HEK293 (cell line): ENCODE measurements at regions not wholly inside any gene's neighbourhood (a gene's known extent, or its start where the extent isn't known, plus 50 kb on each side); places are given as distances from the start of the nearest gene placed in this dataset.

Experiments
- CTCF ChIA-PET: fragments of 350-600 bp; formaldehyde crosslinking; extraction: SDS; loops from one replicate; lab custom pipeline; 2021; ENCODE audit warnings: antibody characterized with exemption; lab: Yijun Ruan, JAX
- POLR2A ChIA-PET: fragments of 300-600 bp; formaldehyde crosslinking; extraction: SDS; loops from one replicate; lab custom pipeline; 2020; ENCODE audit warnings: antibody characterized with exemption, inconsistent platforms; lab: Yijun Ruan, JAX
- H3K27ac ChIP-seq: fragments of 200-500 bp; sonication (Bioruptor generic); 2 replicates; pipeline ENCODE4 v1.5.1; 2014; ENCODE audit warnings: low read depth, low read length, control low read depth, inconsistent platforms; ENCODE audit errors: extremely low read depth
- H3K36me3 ChIP-seq, 2 experiments: fragments of 200-500 bp in 1 of 2; sonication (Bioruptor generic) in 1 of 2; 1 replicate in 1 of 2; 2 replicates in 1 of 2; pipeline ENCODE4 v1.5.1; 2014 to 2017; ENCODE audit warnings: inconsistent platforms in 2 of 2, low read length in 2 of 2; ENCODE audit not compliant: control insufficient read depth in 2 of 2, insufficient read depth in 1 of 2
- H3K4me1 ChIP-seq: fragments of 200-500 bp; sonication (Bioruptor generic); 2 replicates; pipeline ENCODE4 v1.5.1; 2014; ENCODE audit warnings: mild to moderate bottlenecking, low read length, inconsistent platforms; ENCODE audit not compliant: control insufficient read depth, insufficient read depth
- H3K4me3 ChIP-seq: 2 replicates; pipeline ENCODE4 v1.5.1; 2011; ENCODE audit warnings: low read depth, mild to moderate bottlenecking, control low read depth, low read length, moderate library complexity
- H3K9me3 ChIP-seq: fragments of 200-500 bp; sonication (Bioruptor generic); 2 replicates; pipeline ENCODE4 v1.5.1; 2014; ENCODE audit warnings: low read depth, low read length, inconsistent platforms; ENCODE audit not compliant: control insufficient read depth, insufficient read depth
- EGR2 ChIP-seq: fragments of 450-650 bp; formaldehyde crosslinking; IDR thresholded peaks from 2 replicates; pipeline ENCODE4 v1.5.1; 2016; ENCODE audit warnings: low read depth, missing biosample characterization, missing genetic modification characterization
- ELK4 ChIP-seq: IDR thresholded peaks from 2 replicates; pipeline ENCODE4 v1.6.1; 2011; ENCODE audit warnings: mild to moderate bottlenecking, low read depth, low read length, borderline replicate concordance
- KLF10 ChIP-seq: fragments of 450-650 bp; IDR thresholded peaks from 2 replicates; pipeline ENCODE4 v1.5.1; 2018; ENCODE audit warnings: missing biosample characterization, mild to moderate bottlenecking, missing genetic modification characterization
- REPIN1 ChIP-seq: fragments of 450-650 bp; formaldehyde crosslinking; IDR thresholded peaks from 2 replicates; pipeline ENCODE4 v1.5.1; 2017; ENCODE audit warnings: missing biosample characterization, missing genetic modification characterization, low read depth
- SP7 ChIP-seq: fragments of 450-650 bp; formaldehyde crosslinking; IDR thresholded peaks from 2 replicates; pipeline ENCODE4 v1.5.1; 2016; ENCODE audit warnings: missing biosample characterization, missing genetic modification characterization
- ZBTB21 ChIP-seq: fragments of 450-650 bp; formaldehyde crosslinking; IDR thresholded peaks from 2 replicates; pipeline ENCODE4 v1.5.1; 2017; ENCODE audit warnings: missing biosample characterization, missing genetic modification characterization
- ZBTB7A ChIP-seq: fragments of 450-650 bp; formaldehyde crosslinking; IDR thresholded peaks from 2 replicates; pipeline ENCODE4 v1.5.1; 2016; ENCODE audit warnings: low read depth, missing biosample characterization, missing genetic modification characterization
- ZBTB8A ChIP-seq: fragments of 450-650 bp; formaldehyde crosslinking; IDR thresholded peaks from 2 replicates; pipeline ENCODE4 v1.5.1; 2016; ENCODE audit warnings: missing biosample characterization, missing genetic modification characterization
- ZFP69B ChIP-seq: fragments of 450-650 bp; formaldehyde crosslinking; IDR thresholded peaks from 2 replicates; pipeline ENCODE4 v1.5.1; 2016; ENCODE audit warnings: missing biosample characterization, missing genetic modification characterization
- ZNF10 ChIP-seq: fragments of 450-650 bp; formaldehyde crosslinking; IDR thresholded peaks from 2 replicates; pipeline ENCODE4 v1.5.1; 2017; ENCODE audit warnings: missing biosample characterization, missing genetic modification characterization
- ZNF112 ChIP-seq: fragments of 450-650 bp; formaldehyde crosslinking; IDR thresholded peaks from 2 replicates; pipeline ENCODE4 v1.5.0; 2017; ENCODE audit warnings: missing biosample characterization, missing genetic modification characterization
- ZNF114 ChIP-seq: fragments of 450-650 bp; formaldehyde crosslinking; IDR thresholded peaks from 2 replicates; pipeline ENCODE4 v1.5.0; 2017; ENCODE audit warnings: missing biosample characterization, missing genetic modification characterization
- ZNF2 ChIP-seq: fragments of 450-650 bp; formaldehyde crosslinking; IDR thresholded peaks from 2 replicates; pipeline ENCODE4 v1.5.1; 2016; ENCODE audit warnings: missing biosample characterization, missing genetic modification characterization
- ZNF335 ChIP-seq: fragments of 450-650 bp; formaldehyde crosslinking; conservative IDR thresholded peaks from 2 replicates; pipeline ENCODE4 v1.5.1; 2016; ENCODE audit warnings: missing biosample characterization, missing genetic modification characterization
- ZNF473 ChIP-seq: fragments of 450-650 bp; formaldehyde crosslinking; IDR thresholded peaks from 2 replicates; pipeline ENCODE4 v1.5.1; 2017; ENCODE audit warnings: missing biosample characterization, missing genetic modification characterization
- ZNF571 ChIP-seq: fragments of 450-650 bp; formaldehyde crosslinking; IDR thresholded peaks from 2 replicates; pipeline ENCODE4 v1.5.0; 2017; ENCODE audit warnings: missing biosample characterization, missing genetic modification characterization
- ZNF596 ChIP-seq: fragments of 450-650 bp; IDR thresholded peaks from 2 replicates; pipeline ENCODE4 v1.5.0; 2018; ENCODE audit warnings: missing biosample characterization, mild to moderate bottlenecking, missing genetic modification characterization, moderate library complexity
- ZNF621 ChIP-seq: fragments of 450-650 bp; formaldehyde crosslinking; IDR thresholded peaks from 2 replicates; pipeline ENCODE4 v1.5.1; 2017; ENCODE audit warnings: missing biosample characterization, missing genetic modification characterization
- ZNF664 ChIP-seq: fragments of 450-650 bp; formaldehyde crosslinking; IDR thresholded peaks from 2 replicates; pipeline ENCODE4 v1.5.1; 2016; ENCODE audit warnings: missing biosample characterization, missing genetic modification characterization
- ZNF670 ChIP-seq: fragments of 450-650 bp; formaldehyde crosslinking; IDR thresholded peaks from 2 replicates; pipeline ENCODE4 v1.5.1; 2016; ENCODE audit warnings: missing biosample characterization, missing genetic modification characterization, low read depth
- ZNF677 ChIP-seq: fragments of 450-650 bp; IDR thresholded peaks from 2 replicates; pipeline ENCODE4 v1.5.0; 2018; ENCODE audit warnings: missing biosample characterization, mild to moderate bottlenecking, missing genetic modification characterization, moderate library complexity
- TF ChIP-seq, protein P1 (sequence below): fragments of 450-650 bp; formaldehyde crosslinking; IDR thresholded peaks from 2 replicates; pipeline ENCODE4 v1.5.1; 2016; ENCODE audit warnings: missing biosample characterization, missing genetic modification characterization
- TF ChIP-seq, protein P2 (sequence below): fragments of 450-650 bp; formaldehyde crosslinking; IDR thresholded peaks from 2 replicates; pipeline ENCODE4 v1.5.1; 2016; ENCODE audit warnings: missing biosample characterization, missing genetic modification characterization
- TF ChIP-seq, protein P3 (sequence below): fragments of 450-650 bp; formaldehyde crosslinking; IDR thresholded peaks from 2 replicates; pipeline ENCODE4 v1.5.1; 2016; ENCODE audit warnings: missing biosample characterization, missing genetic modification characterization
- TF ChIP-seq, protein P4 (sequence below): fragments of 450-650 bp; formaldehyde crosslinking; IDR thresholded peaks from 2 replicates; pipeline ENCODE4 v1.5.1; 2017; ENCODE audit warnings: missing biosample characterization, missing genetic modification characterization

- TF ChIP-seq, protein P1, sequence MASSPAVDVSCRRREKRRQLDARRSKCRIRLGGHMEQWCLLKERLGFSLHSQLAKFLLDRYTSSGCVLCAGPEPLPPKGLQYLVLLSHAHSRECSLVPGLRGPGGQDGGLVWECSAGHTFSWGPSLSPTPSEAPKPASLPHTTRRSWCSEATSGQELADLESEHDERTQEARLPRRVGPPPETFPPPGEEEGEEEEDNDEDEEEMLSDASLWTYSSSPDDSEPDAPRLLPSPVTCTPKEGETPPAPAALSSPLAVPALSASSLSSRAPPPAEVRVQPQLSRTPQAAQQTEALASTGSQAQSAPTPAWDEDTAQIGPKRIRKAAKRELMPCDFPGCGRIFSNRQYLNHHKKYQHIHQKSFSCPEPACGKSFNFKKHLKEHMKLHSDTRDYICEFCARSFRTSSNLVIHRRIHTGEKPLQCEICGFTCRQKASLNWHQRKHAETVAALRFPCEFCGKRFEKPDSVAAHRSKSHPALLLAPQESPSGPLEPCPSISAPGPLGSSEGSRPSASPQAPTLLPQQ (tag by site-specific recombination): peak; percentile 62; the same call in 1 of the 2 replicates
- TF ChIP-seq ZFP69B (tag by site-specific recombination) (peak; percentile 39; the same call in 1 of the 2 replicates), ZNF677 (no peak), ZBTB21 (tag by site-specific recombination) (no peak), ZNF114 (tag by site-specific recombination) (no peak)
- TF ChIP-seq, protein P2, sequence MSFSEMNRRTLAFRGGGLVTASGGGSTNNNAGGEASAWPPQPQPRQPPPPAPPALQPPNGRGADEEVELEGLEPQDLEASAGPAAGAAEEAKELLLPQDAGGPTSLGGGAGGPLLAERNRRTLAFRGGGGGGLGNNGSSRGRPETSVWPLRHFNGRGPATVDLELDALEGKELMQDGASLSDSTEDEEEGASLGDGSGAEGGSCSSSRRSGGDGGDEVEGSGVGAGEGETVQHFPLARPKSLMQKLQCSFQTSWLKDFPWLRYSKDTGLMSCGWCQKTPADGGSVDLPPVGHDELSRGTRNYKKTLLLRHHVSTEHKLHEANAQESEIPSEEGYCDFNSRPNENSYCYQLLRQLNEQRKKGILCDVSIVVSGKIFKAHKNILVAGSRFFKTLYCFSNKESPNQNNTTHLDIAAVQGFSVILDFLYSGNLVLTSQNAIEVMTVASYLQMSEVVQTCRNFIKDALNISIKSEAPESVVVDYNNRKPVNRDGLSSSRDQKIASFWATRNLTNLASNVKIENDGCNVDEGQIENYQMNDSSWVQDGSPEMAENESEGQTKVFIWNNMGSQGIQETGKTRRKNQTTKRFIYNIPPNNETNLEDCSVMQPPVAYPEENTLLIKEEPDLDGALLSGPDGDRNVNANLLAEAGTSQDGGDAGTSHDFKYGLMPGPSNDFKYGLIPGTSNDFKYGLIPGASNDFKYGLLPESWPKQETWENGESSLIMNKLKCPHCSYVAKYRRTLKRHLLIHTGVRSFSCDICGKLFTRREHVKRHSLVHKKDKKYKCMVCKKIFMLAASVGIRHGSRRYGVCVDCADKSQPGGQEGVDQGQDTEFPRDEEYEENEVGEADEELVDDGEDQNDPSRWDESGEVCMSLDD (tag by site-specific recombination): no peak
Observed at GRCh38 chr10:61078542-61079275, 134.7 kb upstream of the RHOBTB1 start (continued).

GRCh38 chr10:61076572-61077114 is 132.7 kb upstream of the RHOBTB1 start:
- CTCF ChIA-PET: no interaction called here
- H3K9me3 ChIP-seq: no peaks in the 10 kb centered on the region
- TF ChIP-seq ZNF335 (tag by site-specific recombination): no peak
- TF ChIP-seq ZNF571 (tag by site-specific recombination): no peak
- no peak for TF ChIP-seq ZNF670 (tag by site-specific recombination)
- TF ChIP-seq ELK4: no peak
- no peak for TF ChIP-seq ZNF473
- TF ChIP-seq EGR2: no peak
- no peak for TF ChIP-seq ZNF10 (tag by site-specific recombination)
- TF ChIP-seq SP7 (tag by site-specific recombination): no peak
- TF ChIP-seq ZBTB7A (tag by site-specific recombination): no peak
- TF ChIP-seq ZNF621 (tag by site-specific recombination): no peak
- TF ChIP-seq ZBTB8A (tag by site-specific recombination): no peak
- no peak for TF ChIP-seq KLF10 (tag by site-specific recombination)
- TF ChIP-seq ZNF2 (tag by site-specific recombination): no peak
- TF ChIP-seq ZNF112: no peak
- no peak for TF ChIP-seq ZNF664 (tag by site-specific recombination)
- TF ChIP-seq, protein P3, sequence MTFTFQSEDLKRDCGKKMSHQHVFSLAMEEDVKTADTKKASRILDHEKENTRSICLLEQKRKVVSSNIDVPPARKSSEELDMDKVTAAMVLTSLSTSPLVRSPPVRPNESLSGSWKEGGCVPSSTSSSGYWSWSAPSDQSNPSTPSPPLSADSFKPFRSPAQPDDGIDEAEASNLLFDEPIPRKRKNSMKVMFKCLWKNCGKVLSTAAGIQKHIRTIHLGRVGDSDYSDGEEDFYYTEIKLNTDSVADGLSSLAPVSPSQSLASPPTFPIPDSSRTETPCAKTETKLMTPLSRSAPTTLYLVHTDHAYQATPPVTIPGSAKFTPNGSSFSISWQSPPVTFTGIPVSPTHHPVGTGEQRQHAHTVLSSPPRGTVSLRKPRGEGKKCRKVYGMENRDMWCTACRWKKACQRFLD (tag by site-specific recombination): no peak
- TF ChIP-seq REPIN1 (tag by site-specific recombination): no peak
- TF ChIP-seq, protein P4, sequence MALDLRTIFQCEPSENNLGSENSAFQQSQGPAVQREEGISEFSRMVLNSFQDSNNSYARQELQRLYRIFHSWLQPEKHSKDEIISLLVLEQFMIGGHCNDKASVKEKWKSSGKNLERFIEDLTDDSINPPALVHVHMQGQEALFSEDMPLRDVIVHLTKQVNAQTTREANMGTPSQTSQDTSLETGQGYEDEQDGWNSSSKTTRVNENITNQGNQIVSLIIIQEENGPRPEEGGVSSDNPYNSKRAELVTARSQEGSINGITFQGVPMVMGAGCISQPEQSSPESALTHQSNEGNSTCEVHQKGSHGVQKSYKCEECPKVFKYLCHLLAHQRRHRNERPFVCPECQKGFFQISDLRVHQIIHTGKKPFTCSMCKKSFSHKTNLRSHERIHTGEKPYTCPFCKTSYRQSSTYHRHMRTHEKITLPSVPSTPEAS (tag by site-specific recombination): no peak
- TF ChIP-seq ZNF596: no peak
- TF ChIP-seq, all 188 proteins: peak for 0
- H3K27ac ChIP-seq: no peak overlapping the region
- no peak overlapping the region for H3K4me3 ChIP-seq
- no peaks in the 10 kb centered on the region for H3K36me3 ChIP-seq
- POLR2A ChIA-PET: no interaction called here
- no peaks in the 10 kb centered on the region for H3K4me1 ChIP-seq
